Stomach (tissue), 4 donors: ENCODE measurements at regions not wholly inside any gene's neighbourhood (a gene's known extent, or its start where the extent isn't known, plus 50 kb on each side); places are given as distances from the start of the nearest gene placed in this dataset.

Source experiments
- CTCF ChIP-seq, 7 experiments: fragments of 450-650 bp in 4 of 7; fragments of 200-600 bp in 3 of 7; sonication (generic) in 3 of 7; IDR thresholded peaks; one replicate each; pipeline ENCODE4 v1.5.1; 2016 to 2019; ENCODE audit warnings: antibody characterized with exemption in 7 of 7, control low read depth in 2 of 7, mild to moderate bottlenecking in 1 of 7
- EP300 ChIP-seq: sonication (generic); formaldehyde crosslinking; IDR thresholded peaks from one replicate; pipeline ENCODE4 v1.6.1; 2017; ENCODE audit warnings: antibody characterized with exemption
- POLR2A ChIP-seq, 4 donors: fragments of 450-650 bp; IDR thresholded peaks; one replicate each; pipeline ENCODE4 v1.6.1; 2016; ENCODE audit warnings: antibody characterized with exemption in 4 of 4, control low read depth in 2 of 4, mild to moderate bottlenecking in 1 of 4, moderate library complexity in 1 of 4
- POLR2AphosphoS5 ChIP-seq, 3 donors: sonication (generic); formaldehyde crosslinking; IDR thresholded peaks; one replicate each; pipeline ENCODE4 v1.6.1; 2016; ENCODE audit warnings: antibody characterized with exemption in 3 of 3

- TF ChIP-seq CTCF (IDR thresholded peaks at IDR 0.05) (no peak), POLR2A (IDR thresholded peaks at IDR 0.05) (no peak), POLR2AphosphoS5 (IDR thresholded peaks at IDR 0.05) (no peak), EP300 (no peak)
These were observed 302.0 kb upstream of the ETAA1 start for GRCh38 chr2:67095121-67095520.
